Stimulated activated CD4-positive, alpha-beta T cell treated with anti-CD3 and anti-CD28 coated beads, Interleukin-2, amount 100 ng/mL, for 48 hours (primary cell): ENCODE measurements at regions not wholly inside any gene's neighbourhood (a gene's known extent, or its start where the extent isn't known, plus 50 kb on each side); places are given as distances from the start of the nearest gene placed in this dataset.

Experiments used
- DNase-seq, 2 donors: peaks; one replicate each; pipeline ENCODE4 v3.0.0-alpha.2; 2020

DNA sequence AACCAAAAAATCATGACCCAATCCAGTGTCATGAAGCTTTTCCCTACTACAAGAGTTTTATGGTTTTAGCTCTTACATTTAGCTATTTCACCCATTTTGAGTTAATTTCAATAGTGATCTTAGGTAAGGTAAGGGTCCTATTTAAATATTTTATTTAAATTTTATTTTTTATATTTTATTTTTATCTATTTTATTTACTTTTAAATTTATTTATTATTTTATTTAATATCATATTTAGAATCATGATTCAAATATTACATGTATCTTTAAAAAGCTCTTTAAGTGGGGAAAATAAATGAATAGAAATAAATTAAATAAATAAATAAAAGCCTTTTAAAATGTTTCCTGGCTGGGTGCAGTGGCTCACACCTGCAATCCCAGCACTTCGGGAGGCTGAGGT is 276.0 kb downstream of the SKIDA1 start:
- no peak for DNase-seq

DNA sequence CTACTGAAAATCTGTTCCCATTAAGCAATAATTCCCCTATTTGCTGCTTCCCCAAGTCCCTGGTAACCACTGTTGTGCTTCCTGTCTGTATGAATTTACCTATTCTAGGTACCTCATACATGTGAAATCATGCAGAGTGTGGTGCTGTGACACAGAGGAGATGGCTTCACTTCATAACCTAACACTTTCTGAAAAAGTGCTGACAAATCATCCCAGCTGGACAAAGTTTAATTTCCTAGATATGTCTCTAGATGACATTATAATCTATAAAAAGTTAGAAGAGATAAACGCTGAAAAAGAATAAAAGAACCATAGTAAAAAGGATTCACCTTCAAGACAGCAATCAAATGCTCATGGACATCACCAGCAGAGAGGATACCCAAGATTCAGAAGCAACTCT is 277.9 kb downstream of the SKIDA1 start:
- DNase-seq, result no peak

DNA sequence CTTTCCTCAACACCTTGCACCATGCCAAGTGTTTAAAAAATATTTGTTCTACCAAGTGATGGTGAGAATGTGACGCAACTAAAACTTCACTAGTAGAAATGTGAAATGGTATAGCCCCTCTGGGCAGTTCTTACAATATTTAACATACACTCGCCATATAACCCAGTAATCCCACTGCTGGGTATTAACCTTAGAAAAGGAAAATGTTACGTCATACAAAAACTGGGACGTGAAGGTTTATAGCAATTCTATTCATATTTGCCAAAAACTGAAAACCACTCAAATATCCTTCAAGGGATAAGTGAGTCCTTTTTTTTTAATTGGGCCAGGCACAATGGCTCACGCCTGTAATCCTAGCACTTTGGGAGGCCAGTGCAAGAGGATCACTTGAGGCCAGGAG is 279.3 kb downstream of the SKIDA1 start:
- no peak for DNase-seq

DNA sequence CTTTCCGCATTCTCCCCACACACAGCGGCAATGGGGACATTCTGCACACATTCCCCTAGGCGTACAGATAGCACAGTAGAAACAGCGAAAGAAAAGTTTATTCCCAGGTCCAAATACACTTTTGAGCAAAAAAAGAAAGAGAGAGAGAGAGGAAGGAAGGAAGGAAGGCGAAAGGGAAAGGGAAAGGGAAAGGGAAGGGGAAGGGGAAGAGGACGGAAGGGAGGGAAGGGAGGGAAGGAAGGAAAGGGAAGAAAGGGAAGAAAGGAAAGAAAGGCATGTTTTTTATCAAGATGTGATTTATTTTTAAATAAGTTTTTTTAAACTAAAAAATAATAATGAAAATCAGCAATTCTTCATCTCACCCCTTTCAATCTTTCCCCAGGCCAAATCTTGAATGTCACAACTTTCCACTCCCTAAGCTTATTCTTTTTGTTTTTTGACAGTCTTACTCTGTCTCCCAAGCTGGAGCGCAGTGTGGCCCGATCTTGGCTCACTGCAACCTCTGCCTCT is 281.7 kb downstream of the SKIDA1 start:
- DNase-seq, result no peak

DNA sequence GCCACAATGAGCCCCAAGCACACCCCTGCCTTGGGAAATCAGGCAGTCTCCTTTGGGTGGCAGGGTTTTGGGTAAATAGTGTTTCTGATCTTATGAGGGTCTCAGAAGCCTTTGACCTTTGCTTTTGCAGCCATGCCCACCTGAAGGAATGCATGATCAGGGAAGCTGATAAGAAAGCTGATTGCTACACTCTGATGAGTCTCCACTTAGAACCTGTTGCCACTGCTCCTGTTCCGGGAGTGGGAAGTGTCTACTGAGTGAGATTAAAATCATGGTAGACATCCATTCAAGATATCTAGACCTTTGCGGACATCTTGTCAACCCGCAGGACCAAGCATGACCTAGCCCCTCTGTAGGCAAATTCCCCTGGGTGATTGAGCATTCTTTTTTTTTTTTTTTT is 282.6 kb downstream of the SKIDA1 start:
- no peak for DNase-seq

DNA sequence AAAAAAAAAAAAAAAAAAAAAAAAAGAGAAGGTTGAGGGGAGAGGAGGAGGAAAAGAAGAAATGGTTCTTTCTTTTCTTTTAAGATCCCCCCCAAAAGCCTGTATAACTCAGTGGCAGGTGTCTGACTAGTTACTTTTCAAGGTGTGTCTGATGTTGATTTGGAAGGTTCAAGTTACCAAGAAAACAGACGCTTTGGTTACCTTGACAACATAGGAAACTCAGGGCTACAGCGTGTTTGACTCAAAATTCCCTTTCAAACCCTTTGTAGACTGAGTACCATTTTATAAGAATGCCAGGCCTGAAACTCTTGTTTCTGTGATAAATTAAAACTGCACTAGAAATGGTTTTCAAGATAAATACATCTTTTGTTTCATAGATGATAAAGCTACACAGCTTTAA is 286.8 kb downstream of the SKIDA1 start:
- no peak for DNase-seq

DNA sequence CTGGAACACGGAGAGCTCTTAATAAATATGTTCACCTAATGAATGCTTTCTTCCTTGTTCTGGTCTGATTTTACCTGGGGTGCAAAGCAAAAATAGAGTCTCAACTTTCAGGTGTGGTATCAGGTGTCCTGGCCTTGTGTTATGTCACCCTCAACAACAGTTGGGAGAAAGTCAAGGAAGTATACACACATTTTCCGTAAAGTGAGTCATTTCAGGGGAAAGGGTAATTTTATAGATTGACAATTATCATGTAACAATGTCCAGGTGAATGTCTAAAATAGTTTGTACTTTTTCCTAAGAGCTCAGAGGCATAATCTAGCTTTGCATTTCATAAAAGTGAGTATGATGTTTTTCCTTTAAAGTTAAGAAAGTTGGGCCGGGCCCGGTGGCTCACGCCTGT is 287.4 kb downstream of the SKIDA1 start:
- no peak for DNase-seq

DNA sequence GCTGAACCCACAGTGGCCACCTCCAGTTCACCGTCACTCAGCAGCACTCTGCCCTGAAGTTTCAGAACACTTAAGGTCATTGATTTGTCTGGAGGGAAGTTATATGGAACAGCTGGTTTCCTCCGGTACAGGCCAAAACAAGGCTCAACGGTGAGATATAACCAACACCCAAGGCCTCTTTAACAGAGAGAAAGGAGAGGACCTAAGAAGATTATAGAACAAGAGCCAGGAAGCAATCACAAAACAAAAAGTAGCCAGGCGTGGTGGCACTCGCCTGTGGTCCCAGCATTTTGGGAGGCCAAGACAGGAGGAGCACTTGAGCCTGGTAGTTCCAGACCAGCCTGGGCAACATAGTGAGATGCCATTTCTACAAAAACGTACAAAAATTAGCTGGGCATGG is 290.7 kb downstream of the SKIDA1 start:
- no peak for DNase-seq

DNA sequence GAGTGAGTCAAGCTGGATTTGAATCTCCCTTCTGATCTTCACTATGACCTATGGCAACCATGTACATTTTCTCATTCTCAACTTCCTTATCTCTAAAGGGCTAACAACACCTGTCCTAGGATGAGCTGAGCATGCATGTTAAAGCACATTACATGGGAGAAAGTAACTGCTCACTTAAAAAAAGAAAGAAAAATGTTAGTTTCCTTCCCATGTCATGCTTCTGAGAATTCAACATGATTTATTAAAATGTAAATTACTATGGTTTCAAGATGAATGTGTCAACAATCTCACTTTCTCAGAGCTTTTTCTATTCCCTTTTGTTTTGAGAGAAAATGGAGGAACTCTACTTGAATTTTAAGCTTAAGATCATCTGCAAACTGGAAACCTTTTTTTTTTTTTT is 295.3 kb downstream of the SKIDA1 start:
- no peak for DNase-seq

DNA sequence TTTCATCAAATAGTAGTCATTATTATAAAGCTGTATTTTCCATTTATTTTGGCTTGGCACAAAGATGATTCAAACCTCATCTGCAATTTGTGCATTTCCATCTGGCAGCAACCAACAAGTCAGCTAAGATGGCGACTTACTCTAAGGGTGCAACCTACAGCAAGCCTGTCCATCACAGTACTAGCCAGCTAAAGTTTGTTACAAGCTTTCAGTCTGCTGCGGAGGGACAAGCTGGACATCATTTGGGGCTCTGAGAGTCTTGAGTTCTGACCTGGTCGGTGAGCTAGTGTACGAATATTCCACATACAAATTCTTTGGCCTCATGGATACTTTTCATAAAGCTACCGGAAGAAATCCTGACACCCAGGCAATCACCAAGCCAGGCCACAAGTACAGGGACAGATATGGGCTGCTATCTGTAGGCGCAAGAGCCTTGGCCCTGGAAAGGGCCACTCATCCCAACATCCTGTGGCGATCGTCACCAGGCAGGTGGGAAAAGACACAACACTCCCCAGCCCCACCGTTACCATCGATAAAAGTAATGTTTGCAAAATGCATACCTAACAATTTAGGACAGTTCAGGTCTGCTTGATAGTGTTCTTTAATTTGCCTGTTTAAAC is 307.6 kb downstream of the SKIDA1 start:
- no peak for DNase-seq

DNA sequence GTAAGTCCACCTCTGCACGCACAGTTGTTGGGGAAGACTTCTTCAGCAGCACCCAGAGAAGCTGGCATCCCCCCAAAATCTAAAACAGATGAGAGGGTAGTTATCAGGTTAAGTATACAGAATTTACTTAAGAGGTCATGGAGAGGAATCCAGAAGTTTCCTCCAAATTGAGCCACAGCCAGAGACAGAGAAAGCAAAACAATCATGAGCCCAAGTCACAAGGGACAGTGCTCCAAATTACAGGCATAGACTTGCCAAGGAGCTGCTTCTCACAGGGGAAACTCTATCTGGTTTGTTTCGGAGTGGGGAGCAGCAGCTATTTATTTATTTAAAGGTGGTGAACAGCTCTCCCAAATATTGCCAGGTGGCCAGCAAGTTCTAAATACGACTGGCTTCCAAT is 308.4 kb downstream of the SKIDA1 start:
- no peak for DNase-seq

DNA sequence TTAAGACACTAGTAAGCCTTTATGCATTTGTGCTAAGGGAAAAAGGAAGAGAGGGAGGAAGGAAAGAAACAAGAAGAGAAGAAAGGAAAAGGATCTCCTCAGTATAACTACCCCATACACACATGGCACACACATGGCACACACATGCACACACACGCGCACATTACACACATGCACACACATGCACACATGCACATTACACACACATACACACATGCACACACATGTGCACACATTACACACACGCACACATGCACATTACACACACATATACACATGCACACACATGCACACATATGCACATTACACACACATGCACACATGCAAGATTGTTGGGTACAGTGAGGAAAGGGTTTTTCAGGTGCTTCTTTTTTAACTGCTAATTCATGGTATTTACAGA is 311.2 kb downstream of the SKIDA1 start:
- DNase-seq, result no peak

DNA sequence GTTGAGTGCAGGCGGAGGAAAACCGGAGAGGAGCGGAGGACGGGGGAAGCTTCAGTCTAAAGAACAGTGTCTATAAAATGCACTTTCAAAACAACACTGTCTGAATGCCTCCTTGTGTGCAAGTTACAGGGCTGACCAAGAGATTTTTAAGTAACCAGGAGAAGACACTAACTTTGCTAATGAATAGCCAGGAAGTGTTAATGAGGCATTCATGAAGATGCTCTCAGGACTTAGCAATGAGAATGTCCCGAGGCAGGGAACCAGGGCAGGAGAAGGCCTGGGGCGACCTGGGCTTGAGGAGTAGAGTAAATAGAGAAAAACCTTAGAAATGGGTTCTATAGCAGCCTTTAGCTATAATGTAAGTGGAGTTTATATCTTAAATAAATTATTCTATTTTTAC is 312.1 kb downstream of the SKIDA1 start:
- DNase-seq, result no peak

DNA sequence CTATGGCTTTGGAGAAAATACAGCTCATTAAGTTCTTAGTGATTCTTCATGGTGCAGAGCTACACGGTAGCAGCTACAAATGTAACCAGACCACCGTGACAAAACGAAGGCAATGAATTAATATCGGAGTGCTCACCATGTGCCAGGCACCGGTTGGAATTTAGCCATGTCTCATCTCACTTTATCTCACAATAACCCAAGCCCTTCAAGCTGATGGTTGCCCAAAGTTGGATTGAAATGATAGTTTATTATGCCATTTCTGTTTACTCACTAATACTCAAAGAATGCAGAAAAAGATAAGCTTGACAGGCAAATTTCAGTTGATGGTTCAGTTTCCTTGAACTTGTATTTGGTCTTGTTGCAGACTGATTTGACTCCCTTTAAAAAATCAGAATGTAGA is 312.6 kb downstream of the SKIDA1 start:
- no peak for DNase-seq

DNA sequence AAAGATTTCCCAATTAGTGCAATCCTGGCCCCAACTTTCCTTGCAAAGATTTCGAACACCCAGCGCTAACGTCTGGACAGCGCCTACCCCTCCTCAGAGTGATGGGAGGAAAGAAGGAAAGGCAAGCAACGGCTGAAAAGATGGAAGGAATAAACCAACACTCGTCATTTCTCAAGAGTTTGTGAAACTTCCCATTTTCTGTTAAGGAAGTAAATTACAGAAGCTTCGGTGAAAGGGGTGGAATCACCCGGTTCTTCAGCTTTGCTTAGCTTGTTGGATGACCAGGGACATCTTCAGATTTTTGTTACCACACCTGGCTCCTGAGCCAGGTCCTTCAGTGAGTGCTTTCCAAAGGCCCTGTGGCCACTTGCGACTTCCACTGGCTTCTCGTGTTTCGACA is 313.1 kb downstream of the SKIDA1 start:
- no peak for DNase-seq

DNA sequence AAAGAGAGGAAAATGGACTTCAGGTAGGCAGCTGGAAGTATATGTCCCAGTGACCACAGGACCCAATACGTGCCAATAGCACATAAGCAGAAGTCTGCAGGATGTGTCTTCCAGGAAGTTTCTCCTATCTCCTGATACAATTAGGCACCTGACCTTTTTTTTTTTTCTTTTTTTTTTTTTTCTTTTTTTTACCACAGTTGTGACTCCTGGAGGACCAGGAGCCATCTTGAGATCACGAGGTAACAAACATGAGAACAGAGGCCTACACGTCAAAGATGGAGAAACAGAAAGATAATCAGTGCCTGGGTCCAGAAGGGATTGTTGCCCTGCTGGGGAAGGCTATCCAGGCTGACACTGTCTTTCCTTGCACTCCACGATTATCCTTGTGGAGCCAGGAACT is 312.4 kb upstream of the NEBL start:
- no peak for DNase-seq

DNA sequence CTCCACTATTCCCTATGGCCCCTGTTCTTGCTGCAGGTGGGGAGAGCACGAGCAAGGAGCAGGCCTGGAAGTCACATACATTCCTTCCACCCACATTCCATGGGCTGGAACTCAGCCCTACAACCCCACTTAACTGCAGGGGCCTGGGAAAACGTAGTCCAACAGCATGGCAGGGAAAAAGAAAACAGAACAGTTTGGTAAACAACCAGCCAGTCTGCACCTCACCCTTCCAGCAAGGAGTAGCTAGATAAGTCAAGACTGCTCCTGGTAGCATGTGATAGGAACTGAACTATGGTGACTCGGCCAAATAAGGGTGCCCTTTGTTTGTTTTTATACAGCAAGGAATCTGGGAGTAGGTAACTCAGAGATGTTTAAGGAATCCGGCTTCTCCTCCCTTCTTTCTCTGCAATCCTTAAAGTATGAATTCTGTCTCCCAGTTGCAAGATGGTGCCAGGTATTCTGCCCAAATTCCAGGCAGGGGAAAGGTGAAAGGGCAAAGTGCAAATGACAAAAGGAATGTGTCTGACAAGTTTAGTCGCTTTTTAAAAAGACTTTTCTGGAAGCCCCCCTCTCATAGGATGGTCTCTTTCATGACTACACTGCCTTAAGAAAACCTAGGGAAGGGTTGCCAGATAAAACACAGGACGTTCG is 311.7 kb upstream of the NEBL start:
- no peak for DNase-seq

DNA sequence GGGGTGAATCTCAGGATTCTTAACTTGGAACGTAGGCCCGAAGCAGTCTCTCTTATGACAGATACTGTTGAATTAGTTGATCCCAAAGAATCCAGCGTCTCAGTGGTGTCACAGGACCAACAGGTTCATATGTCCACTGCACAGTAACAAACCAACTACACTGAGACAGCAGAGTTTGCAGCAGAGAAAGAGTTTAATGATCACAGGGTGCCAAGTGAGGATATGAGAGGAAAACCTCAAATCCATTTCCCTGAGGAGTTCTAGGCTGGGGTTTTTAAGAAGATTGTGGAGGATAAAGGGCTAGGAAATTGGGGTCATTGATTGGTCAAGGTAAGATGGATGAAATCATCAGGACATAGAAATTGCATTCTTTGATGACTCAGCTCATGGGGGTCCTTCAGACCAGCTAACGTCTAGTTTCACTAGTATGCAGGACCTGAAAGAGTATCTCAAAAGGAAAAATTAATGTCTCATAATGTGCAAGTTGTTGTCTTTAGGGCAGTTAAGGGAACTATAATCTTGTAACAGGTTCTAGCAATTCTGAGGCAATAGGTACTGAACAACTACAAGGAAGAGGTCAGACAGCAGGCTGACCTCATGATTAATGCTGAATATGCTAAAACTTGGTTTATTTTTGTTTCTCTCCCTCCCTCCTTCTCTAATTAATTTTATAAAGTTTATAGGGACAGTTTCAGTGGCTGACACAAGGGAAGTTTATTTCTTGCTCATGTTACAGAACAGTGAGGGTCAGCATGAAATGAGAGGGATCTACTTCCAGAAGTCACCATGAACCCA is 310.9 kb upstream of the NEBL start:
- no peak for DNase-seq

DNA sequence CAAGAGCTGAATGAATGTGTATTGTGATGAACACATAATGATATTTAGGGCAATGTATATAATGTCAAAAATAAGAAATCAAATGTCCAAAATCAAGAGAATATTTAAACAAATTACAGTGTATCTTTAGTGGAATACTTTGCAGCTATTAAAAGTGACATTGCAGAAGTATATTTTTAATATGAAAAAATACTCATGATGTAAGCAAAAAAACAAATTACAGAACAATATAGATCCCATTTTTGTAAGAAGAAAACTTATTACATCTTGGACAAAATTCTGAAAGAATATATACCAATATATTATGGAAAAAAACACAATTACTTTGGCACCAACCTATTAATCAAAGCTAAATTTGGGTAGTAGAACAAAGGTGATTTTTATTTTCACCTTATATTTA is 308.2 kb upstream of the NEBL start:
- no peak for DNase-seq

DNA sequence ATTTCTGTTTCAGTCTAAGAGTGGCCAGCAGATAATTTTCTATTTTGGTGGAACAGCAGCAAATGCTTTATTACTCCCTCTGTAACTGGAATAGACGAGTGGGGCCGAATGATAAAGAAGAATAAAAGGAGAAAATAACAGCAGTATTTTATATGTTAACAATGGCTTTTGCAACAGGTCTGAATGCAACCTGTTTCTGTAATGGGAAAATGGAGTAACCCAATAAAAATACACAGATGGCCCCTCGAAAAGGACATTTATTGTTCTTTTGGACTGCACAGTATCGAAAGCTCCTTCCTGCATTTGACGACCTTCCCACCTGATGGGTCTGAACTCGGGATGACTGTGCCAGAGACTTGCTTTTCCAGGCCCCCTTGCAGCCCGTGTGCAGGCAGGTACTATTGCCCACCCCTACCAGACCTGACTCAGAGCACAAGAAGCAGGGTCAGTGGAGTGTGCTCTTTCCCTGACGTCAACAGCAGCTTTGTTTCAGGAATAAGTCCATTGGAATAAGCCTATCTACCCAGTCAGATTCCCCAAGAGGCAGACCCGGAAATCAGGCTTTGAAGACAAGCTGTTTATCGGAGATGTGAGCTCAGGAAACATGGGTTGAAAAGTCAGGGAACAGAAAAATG is 306.5 kb upstream of the NEBL start:
- DNase-seq, result no peak

DNA sequence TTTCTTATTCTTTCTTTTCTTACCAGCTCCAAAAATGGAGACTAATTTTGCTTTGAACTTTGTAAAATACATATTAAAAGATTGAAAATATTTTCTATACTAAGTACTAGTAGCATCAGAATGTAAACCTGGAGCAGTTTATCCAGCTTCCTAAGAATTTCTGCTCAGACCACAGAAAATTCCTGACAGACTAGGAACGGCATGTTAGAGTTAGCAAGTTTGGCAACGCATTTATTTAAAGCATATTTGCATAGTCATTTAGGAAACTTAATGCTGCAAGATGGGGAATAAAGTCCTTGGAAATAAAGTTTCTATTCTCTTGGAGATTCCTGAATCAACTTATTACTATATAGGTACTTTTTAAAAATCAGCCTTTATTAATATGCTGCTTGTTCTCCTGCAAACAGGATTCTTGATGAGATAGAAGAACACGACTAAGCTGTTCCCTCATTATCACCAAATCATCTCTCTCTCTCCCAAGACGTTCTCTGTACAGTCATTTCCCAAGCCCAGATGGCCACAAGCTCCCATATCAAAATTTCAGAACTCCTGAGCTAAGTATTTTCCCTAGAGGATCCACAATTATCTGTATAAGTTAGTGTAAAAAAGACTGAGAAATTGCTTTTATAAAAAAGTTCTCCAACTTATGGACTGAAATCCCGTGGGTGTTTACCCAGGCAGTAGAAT is 305.8 kb upstream of the NEBL start:
- DNase-seq, result no peak

DNA sequence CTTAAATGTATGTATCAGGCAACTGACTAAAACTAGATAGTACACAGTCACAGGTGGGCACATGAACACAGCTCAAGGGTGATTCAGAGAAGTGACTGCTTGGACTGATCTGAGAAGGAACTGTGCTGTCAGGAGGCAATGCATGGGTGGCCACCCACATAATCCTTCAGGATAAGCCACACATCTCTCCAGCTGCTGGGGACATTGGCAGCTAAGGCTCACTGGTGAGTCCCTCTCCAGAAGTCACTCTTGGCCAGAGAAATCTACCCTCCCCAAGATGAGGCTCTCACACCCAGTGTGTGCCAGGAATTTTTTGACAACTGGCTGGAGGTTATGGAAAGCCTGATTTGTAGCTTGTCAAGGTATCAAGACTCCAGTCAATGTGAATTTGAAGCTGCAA is 302.4 kb upstream of the NEBL start:
- no peak for DNase-seq

DNA sequence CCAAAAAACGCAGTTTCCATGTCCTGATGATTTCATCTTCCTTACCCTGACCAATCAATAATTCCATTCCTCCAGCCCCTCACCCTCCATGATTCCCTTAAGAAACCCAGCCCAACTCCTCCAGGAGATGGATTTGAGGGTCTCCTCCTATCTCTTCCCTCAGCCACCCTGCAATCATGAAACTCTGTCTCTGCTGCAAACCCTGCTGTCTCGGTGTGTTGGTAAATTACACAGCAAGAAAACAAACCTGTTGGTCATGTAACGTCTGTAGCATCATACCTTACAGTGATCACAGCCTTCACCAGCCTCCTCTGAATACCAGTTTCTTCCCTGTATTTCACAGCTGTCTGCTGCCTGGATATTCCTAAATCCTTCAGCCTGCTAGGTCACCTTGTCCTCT is 300.7 kb upstream of the NEBL start:
- DNase-seq, result no peak
